ENCODE measurements at regions not wholly inside any gene's neighbourhood (a gene's known extent, or its start where the extent isn't known, plus 50 kb on each side); places are given as distances from the start of the nearest gene placed in this dataset.

DNA sequence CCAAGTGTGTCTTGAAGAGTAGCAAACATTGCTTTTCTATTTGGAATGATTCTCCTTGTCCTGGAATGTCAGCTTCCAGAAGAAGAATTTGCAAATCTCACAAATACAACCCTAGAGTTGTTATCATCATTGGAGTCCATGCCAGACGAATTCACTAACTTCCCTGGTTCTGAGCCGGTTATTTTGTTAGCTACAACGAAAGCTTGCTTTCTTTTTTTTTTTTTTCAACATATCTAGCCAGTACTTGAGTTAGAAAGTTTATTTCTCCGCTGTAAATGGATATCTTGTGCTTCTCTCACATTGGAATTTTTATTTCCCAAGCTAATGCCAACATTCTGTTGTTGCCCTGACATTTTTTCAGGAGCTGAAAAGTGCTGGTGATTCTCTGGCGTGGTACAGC, 138.1 kb upstream of the POM121L12 start:
- TF ChIP-seq, protein P1, sequence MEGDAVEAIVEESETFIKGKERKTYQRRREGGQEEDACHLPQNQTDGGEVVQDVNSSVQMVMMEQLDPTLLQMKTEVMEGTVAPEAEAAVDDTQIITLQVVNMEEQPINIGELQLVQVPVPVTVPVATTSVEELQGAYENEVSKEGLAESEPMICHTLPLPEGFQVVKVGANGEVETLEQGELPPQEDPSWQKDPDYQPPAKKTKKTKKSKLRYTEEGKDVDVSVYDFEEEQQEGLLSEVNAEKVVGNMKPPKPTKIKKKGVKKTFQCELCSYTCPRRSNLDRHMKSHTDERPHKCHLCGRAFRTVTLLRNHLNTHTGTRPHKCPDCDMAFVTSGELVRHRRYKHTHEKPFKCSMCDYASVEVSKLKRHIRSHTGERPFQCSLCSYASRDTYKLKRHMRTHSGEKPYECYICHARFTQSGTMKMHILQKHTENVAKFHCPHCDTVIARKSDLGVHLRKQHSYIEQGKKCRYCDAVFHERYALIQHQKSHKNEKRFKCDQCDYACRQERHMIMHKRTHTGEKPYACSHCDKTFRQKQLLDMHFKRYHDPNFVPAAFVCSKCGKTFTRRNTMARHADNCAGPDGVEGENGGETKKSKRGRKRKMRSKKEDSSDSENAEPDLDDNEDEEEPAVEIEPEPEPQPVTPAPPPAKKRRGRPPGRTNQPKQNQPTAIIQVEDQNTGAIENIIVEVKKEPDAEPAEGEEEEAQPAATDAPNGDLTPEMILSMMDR (IDR thresholded peaks at IDR 0.05; ENCODE audit: low read length) = no peak
- TF ChIP-seq EZH2 (IDR thresholded peaks at IDR 0.05; ENCODE audit: borderline replicate concordance, low read length) = no peak

Measured in OCI-LY1 (cell line).